HK-2 (cell line): ENCODE measurements at regions not wholly inside any gene's neighbourhood (a gene's known extent, or its start where the extent isn't known, plus 50 kb on each side); places are given as distances from the start of the nearest gene placed in this dataset.
A peak's percentile ranks its signal among the peaks of the same experiment; 100 is the strongest.

Experiments used
- DNase-seq: peaks from one replicate; pipeline ENCODE4 v3.0.0-alpha.2; 2018; ENCODE audit not compliant: unreplicated experiment

GRCh38 chr1:234721476-234722269 is 111.7 kb upstream of the IRF2BP2 start:
- DNase-seq: peak; percentile 24

- no peak for DNase-seq
Measured at GRCh38 chr1:234720709-234721441, 110.9 kb upstream of the IRF2BP2 start.

- no peak for DNase-seq
Measured at GRCh38 chr1:234719454-234720251, 109.7 kb upstream of the IRF2BP2 start.

- DNase-seq: no peak
Measured at GRCh38 chr1:234718496-234719453, 108.8 kb upstream of the IRF2BP2 start.

GRCh38 chr1:234716908-234717375 is 107.0 kb upstream of the IRF2BP2 start:
- DNase-seq: no peak

GRCh38 chr1:234715252-234716014 is 105.5 kb upstream of the IRF2BP2 start:
- DNase-seq: no peak

GRCh38 chr1:234713859-234714258 is 103.9 kb upstream of the IRF2BP2 start:
- no peak for DNase-seq

- no peak for DNase-seq
Measured at GRCh38 chr1:234713440-234713839, 103.5 kb upstream of the IRF2BP2 start.

- DNase-seq: no peak
Measured at GRCh38 chr1:234712891-234713305, 102.9 kb upstream of the IRF2BP2 start.

- DNase-seq: no peak
Measured at GRCh38 chr1:234710936-234711724, 101.2 kb upstream of the IRF2BP2 start.

- no peak for DNase-seq
Measured at GRCh38 chr1:234710381-234710780, 100.4 kb upstream of the IRF2BP2 start.

GRCh38 chr1:234709473-234710228 is 99.7 kb upstream of the IRF2BP2 start:
- no peak for DNase-seq

GRCh38 chr1:234708700-234709395 is 98.9 kb upstream of the IRF2BP2 start:
- DNase-seq: no peak

GRCh38 chr1:234707641-234708040 is 97.7 kb upstream of the IRF2BP2 start:
- no peak for DNase-seq

- DNase-seq: no peak
Measured at GRCh38 chr1:234706931-234707330, 97.0 kb upstream of the IRF2BP2 start.

- no peak for DNase-seq
Measured at GRCh38 chr1:234706199-234706598, 96.2 kb upstream of the IRF2BP2 start.

GRCh38 chr1:234705615-234706014 is 95.6 kb upstream of the IRF2BP2 start:
- no peak for DNase-seq
